DMS153 treated with DMSO at 0.1 percent for 48 hours (cell line): ENCODE measurements at regions not wholly inside any gene's neighbourhood (a gene's known extent, or its start where the extent isn't known, plus 50 kb on each side); places are given as distances from the start of the nearest gene placed in this dataset.

Source experiments
- DNase-seq: peaks from one replicate; lab custom pipeline; 2025; ENCODE audit not compliant: unreplicated experiment; lab: John Stamatoyannopoulos, UW

GRCh38 chr2:18154812-18155211 is 276.3 kb downstream of the KCNS3 start:
- no peak for DNase-seq

- DNase-seq: no peak
Measured at GRCh38 chr2:18154259-18154658, 275.8 kb downstream of the KCNS3 start.

- DNase-seq: no peak
Measured at GRCh38 chr2:18153741-18154140, 275.3 kb downstream of the KCNS3 start.

GRCh38 chr2:18151237-18151636 is 272.8 kb downstream of the KCNS3 start:
- DNase-seq: no peak

GRCh38 chr2:18149660-18150246 is 271.3 kb downstream of the KCNS3 start:
- peak; percentile 30 for DNase-seq

GRCh38 chr2:18136881-18137475 is 258.5 kb downstream of the KCNS3 start:
- DNase-seq: no peak

- no peak for DNase-seq
Measured at GRCh38 chr2:18133310-18133709, 254.8 kb downstream of the KCNS3 start.

GRCh38 chr2:18132697-18133096 is 254.2 kb downstream of the KCNS3 start:
- DNase-seq: no peak

GRCh38 chr2:18131761-18132160 is 253.3 kb downstream of the KCNS3 start:
- no peak for DNase-seq

- DNase-seq: no peak
Measured at GRCh38 chr2:18129348-18129747, 250.9 kb downstream of the KCNS3 start.

- no peak for DNase-seq
Measured at GRCh38 chr2:18125303-18125702, 246.8 kb downstream of the KCNS3 start.

- DNase-seq: no peak
Measured at GRCh38 chr2:18124116-18124835, 245.8 kb downstream of the KCNS3 start.

GRCh38 chr2:18123577-18123976 is 245.1 kb downstream of the KCNS3 start:
- DNase-seq: no peak

- no peak for DNase-seq
Measured at GRCh38 chr2:18123211-18123570, 244.7 kb downstream of the KCNS3 start.

GRCh38 chr2:18122544-18123210 is 244.2 kb downstream of the KCNS3 start:
- DNase-seq: no peak

GRCh38 chr2:18119883-18120282 is 241.4 kb downstream of the KCNS3 start:
- peak; percentile 50 for DNase-seq

GRCh38 chr2:18118703-18119102 is 240.2 kb downstream of the KCNS3 start:
- DNase-seq: no peak

- peak; percentile 46 for DNase-seq
Measured at GRCh38 chr2:18117592-18117991, 239.1 kb downstream of the KCNS3 start.

GRCh38 chr2:18110222-18110621 is 231.8 kb downstream of the KCNS3 start:
- DNase-seq: no peak

- DNase-seq: no peak
Measured at GRCh38 chr2:18106841-18107240, 228.4 kb downstream of the KCNS3 start.

GRCh38 chr2:18105929-18106328 is 227.5 kb downstream of the KCNS3 start:
- DNase-seq: no peak

GRCh38 chr2:18104595-18105224 is 226.2 kb downstream of the KCNS3 start:
- no peak for DNase-seq
